Upper lobe of right lung (tissue), 1 donor: ENCODE measurements at regions not wholly inside any gene's neighbourhood (a gene's known extent, or its start where the extent isn't known, plus 50 kb on each side); places are given as distances from the start of the nearest gene placed in this dataset.

ENCODE experiments used
- ATAC-seq: fragments of 200-7000 bp; cut with Tn5 transposase; one replicate; pipeline ENCODE4 v1.9.1; 2020; ENCODE audit warnings: mild to moderate bottlenecking, moderate library complexity
- DNase-seq: peaks from one replicate; pipeline ENCODE4 v3.0.0-alpha.2; 2020
- H3K27ac ChIP-seq: fragments of 200-600 bp; one replicate; pipeline ENCODE4 v1.8.0; 2022
- H3K27me3 ChIP-seq: fragments of 200-600 bp; one replicate; pipeline ENCODE4 v1.8.0; 2022; ENCODE audit warnings: mild to moderate bottlenecking
- H3K36me3 ChIP-seq: fragments of 200-600 bp; one replicate; pipeline ENCODE4 v1.8.0; 2022
- H3K4me1 ChIP-seq: fragments of 200-600 bp; one replicate; pipeline ENCODE4 v1.8.0; 2022
- H3K4me3 ChIP-seq: fragments of 200-600 bp; one replicate; pipeline ENCODE4 v1.8.0; 2022; ENCODE audit warnings: mild to moderate bottlenecking
- H3K9me3 ChIP-seq: fragments of 200-600 bp; one replicate; pipeline ENCODE4 v1.8.0; 2022
- CTCF ChIP-seq: fragments of 200-600 bp; IDR thresholded peaks from one replicate; pipeline ENCODE4 v1.8.0; 2022; ENCODE audit warnings: antibody characterized with exemption
- intact Hi-C: fragments of 100-400 bp; cut with DNase I; formaldehyde crosslinking; loops from one replicate; pipeline ENCODE4 v1.11.0; 2022
- donor health status: DM: no; HTN: yes; CAD: no; lungs with severe emphysema.

DNA sequence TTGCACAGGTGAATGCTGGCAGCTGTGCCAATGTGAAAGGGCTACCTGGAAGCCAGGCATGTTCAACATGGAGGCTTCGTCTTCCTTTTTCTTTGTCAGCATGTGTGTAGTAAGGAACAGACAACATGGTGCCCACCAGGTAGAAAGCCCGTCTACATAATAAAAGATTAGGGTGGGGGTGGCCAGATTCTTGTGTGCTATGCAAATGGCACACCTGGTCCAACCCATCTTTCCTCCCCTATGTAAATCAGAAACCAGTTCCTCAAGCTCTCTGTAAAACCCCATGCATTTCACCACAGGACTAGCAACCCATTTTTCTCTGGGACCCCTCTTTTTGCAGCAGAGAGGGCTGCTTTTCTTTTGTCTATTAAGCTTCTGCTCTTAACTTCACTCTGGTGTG is 72.3 kb upstream of the ZP4 start:
- intact Hi-C loops, result no loop called here
- no peaks in the 10 kb centered on the region for H3K4me1 ChIP-seq
- no peak for TF ChIP-seq CTCF
- no peak for ATAC-seq
- H3K36me3 ChIP-seq, result no peaks in the 10 kb centered on the region
- H3K27ac ChIP-seq, result no peak overlapping the region
- H3K27me3 ChIP-seq, result no peaks in the 10 kb centered on the region
- no peaks in the 10 kb centered on the region for H3K9me3 ChIP-seq
- no peak for DNase-seq
- H3K4me3 ChIP-seq, result no peak overlapping the region

GRCh38 chr1:237961754-237962153 is 71.0 kb upstream of the ZP4 start:
- ATAC-seq, result no peak

DNA sequence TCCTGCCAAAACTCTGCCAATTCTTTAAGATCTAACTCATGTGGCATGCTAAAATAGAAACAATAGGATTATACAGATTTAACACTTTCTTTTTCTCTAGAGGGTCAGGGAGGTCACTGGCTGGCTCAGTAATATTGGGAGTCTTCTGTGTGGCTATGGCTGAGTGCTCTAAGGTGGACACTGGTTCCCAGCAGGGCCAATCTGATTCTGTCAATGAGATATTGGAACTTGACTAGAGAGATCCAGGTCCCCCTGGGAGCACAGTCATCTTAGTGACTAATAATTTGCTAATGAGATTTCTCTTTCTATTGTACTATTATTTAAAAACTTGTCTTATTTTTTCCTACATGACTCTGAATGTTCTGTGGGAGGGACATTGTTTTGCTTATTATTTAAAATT is 69.1 kb upstream of the ZP4 start:
- H3K4me3 ChIP-seq, result no peak overlapping the region
- no peaks in the 10 kb centered on the region for H3K27me3 ChIP-seq
- H3K9me3 ChIP-seq, result no peaks in the 10 kb centered on the region
- TF ChIP-seq CTCF, result no peak
- H3K4me1 ChIP-seq, result no peaks in the 10 kb centered on the region
- no peaks in the 10 kb centered on the region for H3K36me3 ChIP-seq
- DNase-seq, result no peak
- intact Hi-C loops, result no loop called here
- ATAC-seq, result no peak
- H3K27ac ChIP-seq, result no peak overlapping the region

More at GRCh38 chr1:237961754-237962153, 71.0 kb upstream of the ZP4 start:
- no peaks in the 10 kb centered on the region for H3K9me3 ChIP-seq
- intact Hi-C loops, result no loop called here
- H3K4me3 ChIP-seq, result no peak overlapping the region
- DNase-seq, result no peak
- no peaks in the 10 kb centered on the region for H3K36me3 ChIP-seq
- H3K27ac ChIP-seq, result no peak overlapping the region
- no peaks in the 10 kb centered on the region for H3K4me1 ChIP-seq
- no peak for TF ChIP-seq CTCF
- no peaks in the 10 kb centered on the region for H3K27me3 ChIP-seq

DNA sequence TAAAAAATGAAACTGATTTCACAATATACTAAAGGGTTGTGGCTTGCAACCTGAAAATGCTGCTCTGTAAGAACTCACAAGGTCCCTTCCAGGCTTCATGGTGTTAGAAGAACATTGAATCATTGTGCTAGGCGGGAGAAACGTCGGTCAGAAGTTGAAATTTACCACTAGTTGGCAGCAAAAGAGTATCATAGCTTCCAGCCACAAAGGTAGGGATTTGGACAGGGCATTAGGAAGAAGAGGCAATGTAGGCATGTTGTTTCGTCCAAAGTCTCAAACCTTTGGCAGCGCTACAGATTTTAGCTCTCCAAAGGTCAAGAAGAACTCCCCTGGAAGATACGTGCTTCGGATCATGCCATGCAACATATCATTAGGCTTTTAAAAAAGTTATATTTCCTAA is 62.5 kb upstream of the ZP4 start:
- Histone ChIP-seq H3K9me3 (no peaks in the 10 kb centered on the region), H3K4me1 (no peaks in the 10 kb centered on the region), H3K4me3 (no peak overlapping the region), H3K27me3 (no peaks in the 10 kb centered on the region), H3K36me3 (no peaks in the 10 kb centered on the region), H3K27ac (no peak overlapping the region)
- intact Hi-C loops, result no loop called here
- ATAC-seq, result no peak
- no peak for DNase-seq
- TF ChIP-seq CTCF, result no peak
